A204.1 (cell line): ENCODE measurements at regions not wholly inside any gene's neighbourhood (a gene's known extent, or its start where the extent isn't known, plus 50 kb on each side); places are given as distances from the start of the nearest gene placed in this dataset.
"Not testable (repeated sequence)": the region's sequence is repeated elsewhere in the genome, so short reads cannot be mapped to it uniquely, and the experiment has no call there.

Source experiments
- FAIRE-seq: peaks from 2 replicates; lab custom pipeline; 2012; peaks lifted over from hg19 to GRCh38; lab: Jason Lieb, UNC

GRCh38 chr3:146747928-146748327 is 142.8 kb upstream of the PLSCR5 start:
- FAIRE-seq: no peak

GRCh38 chr3:146747051-146747450 is 141.9 kb upstream of the PLSCR5 start:
- FAIRE-seq: no peak

- no peak for FAIRE-seq
Measured at GRCh38 chr3:146746190-146746589, 141.0 kb upstream of the PLSCR5 start.

GRCh38 chr3:146739203-146739671 is 134.1 kb upstream of the PLSCR5 start:
- no peak for FAIRE-seq

GRCh38 chr3:146732325-146732724 is 127.2 kb upstream of the PLSCR5 start:
- no peak for FAIRE-seq

GRCh38 chr3:146715170-146715569 is 110.0 kb upstream of the PLSCR5 start:
- FAIRE-seq: no peak

GRCh38 chr3:146712806-146713205 is 107.7 kb upstream of the PLSCR5 start:
- no peak for FAIRE-seq

- FAIRE-seq: no peak
Measured at GRCh38 chr3:146709969-146710368, 104.8 kb upstream of the PLSCR5 start.

GRCh38 chr3:146705225-146705624 is 100.1 kb upstream of the PLSCR5 start:
- FAIRE-seq: no peak

- FAIRE-seq: no peak
Measured at GRCh38 chr3:146702237-146702636, 97.1 kb upstream of the PLSCR5 start.

GRCh38 chr3:146701246-146701645 is 96.1 kb upstream of the PLSCR5 start:
- no peak for FAIRE-seq

- FAIRE-seq: not testable (repeated sequence)
Measured at GRCh38 chr3:146700025-146700424, 94.9 kb upstream of the PLSCR5 start.

- FAIRE-seq: no peak
Measured at GRCh38 chr3:146692254-146692653, 87.1 kb upstream of the PLSCR5 start.

GRCh38 chr3:146685050-146685814 is 80.1 kb upstream of the PLSCR5 start:
- no peak for FAIRE-seq

GRCh38 chr3:146682171-146682570 is 77.0 kb upstream of the PLSCR5 start:
- FAIRE-seq: no peak

- no peak for FAIRE-seq
Measured at GRCh38 chr3:146680617-146681016, 75.5 kb upstream of the PLSCR5 start.

GRCh38 chr3:146679995-146680394 is 74.8 kb upstream of the PLSCR5 start:
- FAIRE-seq: no peak

GRCh38 chr3:146679191-146679590 is 74.0 kb upstream of the PLSCR5 start:
- no peak for FAIRE-seq

GRCh38 chr3:146672941-146673340 is 67.8 kb upstream of the PLSCR5 start:
- no peak for FAIRE-seq

GRCh38 chr3:146664403-146664802 is 59.3 kb upstream of the PLSCR5 start:
- no peak for FAIRE-seq

GRCh38 chr3:146658841-146659240 is 53.7 kb upstream of the PLSCR5 start:
- no peak for FAIRE-seq

- no peak for FAIRE-seq
Measured at GRCh38 chr3:146655333-146655996, 50.3 kb upstream of the PLSCR5 start.
